Effector memory CD4-positive, alpha-beta T cell (primary cell): ENCODE measurements at regions not wholly inside any gene's neighbourhood (a gene's known extent, or its start where the extent isn't known, plus 50 kb on each side); places are given as distances from the start of the nearest gene placed in this dataset.

Source experiments
- DNase-seq, 3 donors: peaks; one replicate each; pipeline ENCODE4 v3.0.0-alpha.2; 2020
- H3K27ac ChIP-seq: 2 replicates; pipeline ENCODE4 v1.7.0; 2013; ENCODE audit warnings: mild to moderate bottlenecking, low read length, moderate library complexity; ENCODE audit not compliant: insufficient read depth, poor library complexity, severe bottlenecking
- H3K27me3 ChIP-seq: replicated peaks from 2 replicates; pipeline ENCODE4 v1.7.0; 2013; ENCODE audit warnings: mild to moderate bottlenecking, low read length; ENCODE audit not compliant: insufficient read depth, control insufficient read depth, poor library complexity, severe bottlenecking
- H3K36me3 ChIP-seq: 2 replicates; pipeline ENCODE4 v1.7.0; 2013; ENCODE audit warnings: mild to moderate bottlenecking, low read length, moderate library complexity; ENCODE audit not compliant: control insufficient read depth, insufficient read depth
- H3K4me1 ChIP-seq: 2 replicates; pipeline ENCODE4 v1.7.0; 2013; ENCODE audit warnings: low read length, mild to moderate bottlenecking; ENCODE audit not compliant: control insufficient read depth, insufficient read depth, poor library complexity, severe bottlenecking
- H3K4me3 ChIP-seq: 2 replicates; pipeline ENCODE4 v1.7.0; 2013; ENCODE audit warnings: low read length, low read depth, mild to moderate bottlenecking; ENCODE audit not compliant: insufficient read depth, poor library complexity, severe bottlenecking
- H3K9me3 ChIP-seq: 2 replicates; pipeline ENCODE4 v1.7.0; 2013; ENCODE audit warnings: mild to moderate bottlenecking, low read length, moderate library complexity; ENCODE audit not compliant: control insufficient read depth

- H3K9me3 ChIP-seq, result no peaks in the 10 kb centered on the region
- no peak overlapping the region for H3K4me3 ChIP-seq
- H3K4me1 ChIP-seq, result no peaks in the 10 kb centered on the region
- no peaks in the 10 kb centered on the region for H3K36me3 ChIP-seq
- no peak for DNase-seq
- no peak overlapping the region for H3K27ac ChIP-seq
- no peaks in the 10 kb centered on the region for H3K27me3 ChIP-seq
Measured at GRCh38 chr2:239523147-239523953, 122.5 kb upstream of the HDAC4 start.

GRCh38 chr2:239522740-239523119 lies 121.9 kb upstream of the HDAC4 start:
- Histone ChIP-seq H3K4me3 (no peak overlapping the region), H3K9me3 (no peaks in the 10 kb centered on the region)
- no peak for DNase-seq

DNA sequence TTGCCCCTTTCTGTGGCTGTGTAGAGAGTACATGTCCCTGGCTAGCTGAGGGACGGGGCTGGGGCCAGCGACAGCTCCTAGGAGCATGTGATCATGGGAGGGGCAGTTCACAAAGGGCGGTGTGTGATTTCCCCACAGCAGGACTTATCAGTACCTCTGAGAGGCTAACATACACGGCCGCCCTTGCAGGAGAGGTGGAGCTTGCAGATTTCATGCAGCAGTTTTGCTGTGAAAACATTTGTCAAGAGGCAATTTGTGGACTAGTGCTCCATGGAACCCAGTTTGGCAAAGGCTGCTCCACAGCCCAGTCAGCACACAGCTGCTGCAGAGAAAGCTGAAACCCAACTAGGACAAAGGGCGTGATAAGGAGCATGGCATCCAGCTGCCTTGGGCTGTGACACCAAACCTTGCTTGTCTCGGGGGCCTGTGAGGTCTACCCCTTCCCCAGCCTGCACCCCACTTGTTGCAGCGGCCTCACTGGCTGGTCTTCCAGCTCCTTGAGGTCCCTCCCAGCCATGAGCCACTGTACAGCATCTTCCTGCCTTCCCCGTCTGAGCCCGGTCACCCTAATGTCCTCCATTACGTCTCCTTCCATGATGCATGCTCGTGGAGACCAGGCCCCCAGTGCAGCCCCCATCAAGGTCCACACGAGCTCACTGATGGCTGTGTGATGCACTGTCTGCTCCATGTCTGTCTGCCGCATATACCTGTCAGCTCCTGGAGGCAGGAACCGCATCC lies 121.4 kb upstream of the HDAC4 start:
- no peak for DNase-seq
- Histone ChIP-seq H3K9me3 (no peaks in the 10 kb centered on the region), H3K27me3 (no peaks in the 10 kb centered on the region), H3K4me3 (no peak overlapping the region), H3K36me3 (no peaks in the 10 kb centered on the region), H3K4me1 (no peaks in the 10 kb centered on the region), H3K27ac (no peak overlapping the region)

More at GRCh38 chr2:239522740-239523119, 121.9 kb upstream of the HDAC4 start:
- no peaks in the 10 kb centered on the region for H3K27me3 ChIP-seq
- no peaks in the 10 kb centered on the region for H3K36me3 ChIP-seq
- no peak overlapping the region for H3K27ac ChIP-seq
- H3K4me1 ChIP-seq, result no peaks in the 10 kb centered on the region

GRCh38 chr2:239521518-239521815 lies 120.6 kb upstream of the HDAC4 start:
- DNase-seq, result no peak
- H3K4me3 ChIP-seq, result no peak overlapping the region
- no peaks in the 10 kb centered on the region for H3K27me3 ChIP-seq
- H3K36me3 ChIP-seq, result no peaks in the 10 kb centered on the region
- no peaks in the 10 kb centered on the region for H3K4me1 ChIP-seq
- no peaks in the 10 kb centered on the region for H3K9me3 ChIP-seq
- no peak overlapping the region for H3K27ac ChIP-seq

DNA sequence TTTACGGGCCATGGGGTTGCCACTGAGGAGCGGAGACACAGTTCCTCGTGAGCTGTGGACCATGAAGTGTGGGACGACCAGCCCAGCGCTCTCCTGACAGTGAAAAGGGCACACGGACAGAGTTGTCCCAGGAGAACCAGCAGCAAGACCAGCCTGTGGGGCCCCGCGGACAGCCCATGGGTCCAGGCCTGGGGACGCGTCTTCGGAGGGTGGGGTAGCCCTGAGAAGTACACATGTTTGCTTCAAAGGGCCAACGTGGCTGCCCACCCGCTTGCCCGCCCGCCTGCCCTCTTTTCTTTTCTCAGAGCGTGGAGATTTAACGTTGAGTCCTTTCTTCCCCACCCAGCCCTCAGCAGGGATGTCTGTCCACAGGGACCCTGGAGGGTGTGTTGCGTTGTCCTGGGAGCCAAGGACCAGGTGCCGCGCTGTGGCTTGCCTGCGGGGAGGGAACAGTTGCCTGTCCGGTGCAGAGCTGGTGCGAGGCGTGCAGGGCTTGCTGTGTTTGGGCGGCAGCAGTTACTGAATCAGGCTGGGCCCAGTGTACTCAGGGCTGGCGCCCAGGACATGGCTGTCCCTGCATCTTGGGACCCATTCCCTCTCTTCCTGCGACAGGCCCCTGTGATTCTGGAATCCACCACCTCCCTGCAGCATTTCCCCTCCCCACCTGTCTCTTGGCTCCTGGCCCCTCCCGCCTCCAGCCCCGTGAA lies 120.1 kb upstream of the HDAC4 start:
- DNase-seq, result no peak
- H3K9me3 ChIP-seq, result no peaks in the 10 kb centered on the region

GRCh38 chr2:239519921-239520585 lies 119.2 kb upstream of the HDAC4 start:
- Histone ChIP-seq H3K4me1 (no peaks in the 10 kb centered on the region), H3K4me3 (no peak overlapping the region), H3K27ac (no peak overlapping the region), H3K27me3 (no peaks in the 10 kb centered on the region), H3K36me3 (no peaks in the 10 kb centered on the region), H3K9me3 (no peaks in the 10 kb centered on the region)
- DNase-seq, result no peak

More for the DNA sequence above, 120.1 kb upstream of the HDAC4 start:
- H3K27me3 ChIP-seq, result no peaks in the 10 kb centered on the region
- H3K27ac ChIP-seq, result no peak overlapping the region
- no peak overlapping the region for H3K4me3 ChIP-seq
- H3K36me3 ChIP-seq, result no peaks in the 10 kb centered on the region
- H3K4me1 ChIP-seq, result no peaks in the 10 kb centered on the region

GRCh38 chr2:239519089-239519920 lies 118.5 kb upstream of the HDAC4 start:
- Histone ChIP-seq H3K36me3 (no peaks in the 10 kb centered on the region), H3K27me3 (no peaks in the 10 kb centered on the region), H3K4me3 (no peak overlapping the region), H3K9me3 (no peaks in the 10 kb centered on the region), H3K4me1 (no peaks in the 10 kb centered on the region), H3K27ac (no peak overlapping the region)
- DNase-seq, result no peak

- no peaks in the 10 kb centered on the region for H3K27me3 ChIP-seq
- H3K9me3 ChIP-seq, result no peaks in the 10 kb centered on the region
- no peak overlapping the region for H3K4me3 ChIP-seq
- no peak overlapping the region for H3K27ac ChIP-seq
- no peak for DNase-seq
- H3K36me3 ChIP-seq, result no peaks in the 10 kb centered on the region
- no peaks in the 10 kb centered on the region for H3K4me1 ChIP-seq
Measured at GRCh38 chr2:239518286-239519088, 117.7 kb upstream of the HDAC4 start.

DNA sequence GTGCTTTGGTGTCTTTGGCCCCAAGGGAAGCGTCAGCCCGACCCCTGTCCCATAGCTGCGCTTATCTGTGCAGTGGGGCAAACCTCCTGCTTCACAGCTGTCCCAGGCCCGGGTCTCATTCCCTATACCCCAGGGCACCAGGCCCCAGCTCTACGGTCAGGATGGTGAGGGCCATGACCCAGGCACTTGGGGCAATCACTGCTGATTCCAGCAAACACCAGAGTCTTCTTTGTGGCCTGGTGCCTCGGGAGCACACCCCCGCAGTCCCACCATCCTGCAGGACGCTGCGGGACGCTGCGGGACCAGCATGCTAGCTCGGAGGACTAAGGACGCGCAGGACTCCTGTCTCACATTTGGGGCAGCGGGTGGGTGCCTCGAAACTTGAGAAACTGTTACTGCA lies 116.9 kb upstream of the HDAC4 start:
- Histone ChIP-seq H3K27ac (no peak overlapping the region), H3K4me1 (no peaks in the 10 kb centered on the region), H3K27me3 (no peaks in the 10 kb centered on the region), H3K4me3 (no peak overlapping the region), H3K36me3 (no peaks in the 10 kb centered on the region), H3K9me3 (no peaks in the 10 kb centered on the region)
- DNase-seq, result no peak
